ENCODE measurements at regions not wholly inside any gene's neighbourhood (a gene's known extent, or its start where the extent isn't known, plus 50 kb on each side); places are given as distances from the start of the nearest gene placed in this dataset.

DNA sequence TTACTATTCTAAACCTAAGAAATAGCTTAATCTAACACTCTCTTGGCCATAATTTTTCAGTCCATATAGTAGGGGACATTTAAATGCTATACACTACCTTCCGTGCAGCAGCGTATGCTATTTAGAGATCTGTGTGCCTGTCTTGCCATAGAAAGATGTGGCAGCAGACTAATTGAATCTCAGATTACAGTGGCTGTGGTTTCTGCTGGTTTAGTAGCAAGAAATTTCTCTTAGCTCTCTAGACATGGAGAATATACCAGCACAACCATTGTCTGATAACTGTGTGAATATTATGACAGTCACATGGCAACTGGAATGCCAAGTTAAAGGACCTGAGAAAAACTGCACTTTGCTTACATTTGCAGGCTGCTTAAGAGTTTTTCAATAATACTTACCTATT is 672.4 kb upstream of the MIR17HG start:
- intact Hi-C loops (cut with DNase I), result no loop called here
- no peaks in the 10 kb centered on the region for H3K9me3 ChIP-seq
- 62% methylated on average over 2 of the region's 2 CpGs for WGBS (ENCODE audit: insufficient coverage, low coverage, low lambda C conversion rate, missing lambda C conversion rate)
- no peak for ATAC-seq
- TF ChIP-seq, protein P1, sequence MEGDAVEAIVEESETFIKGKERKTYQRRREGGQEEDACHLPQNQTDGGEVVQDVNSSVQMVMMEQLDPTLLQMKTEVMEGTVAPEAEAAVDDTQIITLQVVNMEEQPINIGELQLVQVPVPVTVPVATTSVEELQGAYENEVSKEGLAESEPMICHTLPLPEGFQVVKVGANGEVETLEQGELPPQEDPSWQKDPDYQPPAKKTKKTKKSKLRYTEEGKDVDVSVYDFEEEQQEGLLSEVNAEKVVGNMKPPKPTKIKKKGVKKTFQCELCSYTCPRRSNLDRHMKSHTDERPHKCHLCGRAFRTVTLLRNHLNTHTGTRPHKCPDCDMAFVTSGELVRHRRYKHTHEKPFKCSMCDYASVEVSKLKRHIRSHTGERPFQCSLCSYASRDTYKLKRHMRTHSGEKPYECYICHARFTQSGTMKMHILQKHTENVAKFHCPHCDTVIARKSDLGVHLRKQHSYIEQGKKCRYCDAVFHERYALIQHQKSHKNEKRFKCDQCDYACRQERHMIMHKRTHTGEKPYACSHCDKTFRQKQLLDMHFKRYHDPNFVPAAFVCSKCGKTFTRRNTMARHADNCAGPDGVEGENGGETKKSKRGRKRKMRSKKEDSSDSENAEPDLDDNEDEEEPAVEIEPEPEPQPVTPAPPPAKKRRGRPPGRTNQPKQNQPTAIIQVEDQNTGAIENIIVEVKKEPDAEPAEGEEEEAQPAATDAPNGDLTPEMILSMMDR (IDR thresholded peaks at IDR 0.05), result no peak
- no peak for TF ChIP-seq POLR2A (IDR thresholded peaks at IDR 0.05)
- no peak for DNase-seq
- no peak overlapping the region for H3K27ac ChIP-seq
- no peaks in the 10 kb centered on the region for H3K36me3 ChIP-seq
- no peaks in the 10 kb centered on the region for H3K27me3 ChIP-seq
- no peaks in the 10 kb centered on the region for H3K4me1 ChIP-seq
- no peak overlapping the region for H3K4me3 ChIP-seq

DNA sequence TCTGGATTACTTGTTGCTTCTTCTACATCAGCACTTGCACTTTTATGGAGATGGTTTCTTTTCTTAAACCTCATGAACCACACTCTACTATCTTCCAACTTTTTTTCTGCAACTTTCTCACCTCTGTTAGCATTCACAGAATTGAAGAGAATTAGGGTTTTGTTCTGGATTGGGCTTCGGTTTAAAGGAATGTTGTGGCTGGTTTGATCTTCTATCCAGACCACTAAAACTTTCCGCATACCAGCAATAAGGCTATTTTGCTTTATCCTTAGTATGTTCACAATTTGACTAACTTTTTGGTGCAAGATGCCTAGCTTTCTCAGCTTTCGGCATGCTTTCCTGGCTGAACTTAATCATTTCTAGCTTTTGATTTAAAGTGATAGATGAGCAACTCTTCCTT is 666.7 kb upstream of the MIR17HG start:
- H3K4me1 ChIP-seq, result no peaks in the 10 kb centered on the region
- H3K9me3 ChIP-seq, result no peaks in the 10 kb centered on the region
- no peak for TF ChIP-seq POLR2A (IDR thresholded peaks at IDR 0.05)
- TF ChIP-seq, protein P1 (IDR thresholded peaks at IDR 0.05), result no peak
- no peak overlapping the region for H3K27ac ChIP-seq
- no peak for ATAC-seq
- intact Hi-C loops (cut with DNase I), result no loop called here
- no peaks in the 10 kb centered on the region for H3K36me3 ChIP-seq
- H3K4me3 ChIP-seq, result no peak overlapping the region
- no peaks in the 10 kb centered on the region for H3K27me3 ChIP-seq
- 41% methylated on average over 3 of the region's 3 CpGs for WGBS (ENCODE audit: insufficient coverage, low coverage, low lambda C conversion rate, missing lambda C conversion rate)
- DNase-seq, result no peak

DNA sequence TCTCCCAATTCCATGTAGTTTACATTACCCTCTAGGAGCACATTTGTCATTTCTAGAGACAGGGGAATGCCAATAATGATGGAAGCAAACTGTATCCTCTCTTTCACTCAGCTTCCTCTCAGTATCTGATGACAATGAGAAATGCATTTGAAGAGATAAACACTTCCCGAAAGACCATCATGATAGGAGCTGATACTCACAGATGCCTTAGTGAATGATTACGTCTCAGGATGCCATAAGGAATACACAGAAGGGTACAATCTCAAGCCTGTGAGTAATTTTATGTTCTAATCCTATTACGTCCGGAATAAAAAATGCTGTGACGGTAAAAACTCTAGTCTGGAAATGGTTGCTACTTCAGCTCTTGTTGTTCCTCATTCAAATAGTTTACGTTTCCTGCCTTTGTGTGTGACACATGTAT is 663.8 kb upstream of the MIR17HG start:
- no peak for TF ChIP-seq POLR2A (IDR thresholded peaks at IDR 0.05)
- TF ChIP-seq, protein P1 (IDR thresholded peaks at IDR 0.05), result no peak
- intact Hi-C loops (cut with DNase I), result no loop called here
- no peak for DNase-seq

DNA sequence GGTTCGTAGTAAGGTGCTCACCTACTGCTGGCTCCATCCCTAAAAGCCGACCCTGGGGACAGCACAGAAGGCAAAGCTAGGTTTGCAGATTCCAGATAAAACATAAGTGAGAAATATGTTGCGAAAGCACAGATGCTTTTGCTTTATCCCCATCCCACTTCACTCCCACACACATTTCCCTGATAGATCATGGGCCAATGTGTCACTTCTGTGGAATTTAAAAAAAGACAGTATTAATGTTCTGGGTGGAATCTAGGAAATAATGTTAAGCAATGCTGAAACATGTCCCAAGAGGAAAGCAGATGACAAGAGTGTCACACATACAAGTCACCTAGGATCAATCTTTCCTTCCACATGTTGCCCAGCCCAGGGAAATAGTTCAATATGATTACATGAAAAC is 661.0 kb upstream of the MIR17HG start:
- Histone ChIP-seq H3K36me3 (no peaks in the 10 kb centered on the region), H3K27ac (no peak overlapping the region), H3K27me3 (no peaks in the 10 kb centered on the region), H3K4me3 (no peak overlapping the region), H3K4me1 (no peaks in the 10 kb centered on the region), H3K9me3 (no peaks in the 10 kb centered on the region)
- DNase-seq, result no peak
- ATAC-seq, result no peak
- 53% methylated on average over 3 of the region's 3 CpGs for WGBS (ENCODE audit: insufficient coverage, low coverage, low lambda C conversion rate, missing lambda C conversion rate)
- intact Hi-C loops (cut with DNase I), result no loop called here
- no peak for TF ChIP-seq POLR2A (IDR thresholded peaks at IDR 0.05)
- TF ChIP-seq, protein P1 (IDR thresholded peaks at IDR 0.05), result no peak

More for the DNA sequence above, 663.8 kb upstream of the MIR17HG start:
- no peaks in the 10 kb centered on the region for H3K9me3 ChIP-seq
- H3K27ac ChIP-seq, result no peak overlapping the region
- H3K4me1 ChIP-seq, result no peaks in the 10 kb centered on the region
- H3K4me3 ChIP-seq, result no peak overlapping the region
- WGBS (ENCODE audit: insufficient coverage, low coverage, low lambda C conversion rate, missing lambda C conversion rate), result 45% methylated on average over 6 of the region's 6 CpGs
- no peaks in the 10 kb centered on the region for H3K36me3 ChIP-seq
- ATAC-seq, result no peak
- H3K27me3 ChIP-seq, result no peaks in the 10 kb centered on the region

DNA sequence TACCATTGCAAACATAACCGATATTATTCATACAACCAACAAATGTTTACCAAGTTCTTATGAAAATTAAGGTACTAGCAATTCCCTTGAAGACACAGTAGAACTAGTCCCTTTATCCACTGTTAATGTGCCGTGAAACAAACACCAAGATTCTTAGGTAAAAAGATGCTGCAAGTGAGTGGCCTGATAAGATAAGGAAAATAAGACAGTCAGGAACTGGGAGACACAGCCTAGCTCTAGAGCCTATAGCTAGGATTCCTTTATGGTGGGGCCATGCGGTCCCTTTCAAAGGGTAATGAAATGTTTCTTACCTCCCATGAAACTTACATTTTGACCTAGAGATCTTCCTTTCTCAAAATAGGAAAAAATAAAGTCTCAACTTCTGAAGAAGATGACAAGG is 658.4 kb upstream of the MIR17HG start:
- Histone ChIP-seq H3K36me3 (no peaks in the 10 kb centered on the region), H3K27ac (no peak overlapping the region), H3K27me3 (no peaks in the 10 kb centered on the region), H3K4me3 (no peak overlapping the region), H3K9me3 (no peaks in the 10 kb centered on the region), H3K4me1 (no peaks in the 10 kb centered on the region)
- 74% methylated on average over 3 of the region's 3 CpGs for WGBS (ENCODE audit: insufficient coverage, low coverage, low lambda C conversion rate, missing lambda C conversion rate)
- intact Hi-C loops (cut with DNase I), result no loop called here
- TF ChIP-seq POLR2A (IDR thresholded peaks at IDR 0.05), result no peak
- TF ChIP-seq, protein P1 (IDR thresholded peaks at IDR 0.05), result no peak
- ATAC-seq, result no peak
- DNase-seq, result no peak
